Esophagus squamous epithelium (tissue), 5 donors: ENCODE measurements at regions not wholly inside any gene's neighbourhood (a gene's known extent, or its start where the extent isn't known, plus 50 kb on each side); places are given as distances from the start of the nearest gene placed in this dataset.
"Not testable (repeated sequence)": the region's sequence is repeated elsewhere in the genome, so short reads cannot be mapped to it uniquely, and the experiment has no call there.

ENCODE experiments used
- DNase-seq: peaks from one replicate; lab custom pipeline; 2025; lab: John Stamatoyannopoulos, UW
- H3K27ac ChIP-seq, 4 donors: fragments of 200-600 bp; sonication (generic); one replicate each; pipeline ENCODE4 v1.5.1; 2016 to 2019; ENCODE audit warnings: mild to moderate bottlenecking in 1 of 4
- H3K27me3 ChIP-seq, 4 donors: fragments of 200-600 bp; sonication (generic); 1 replicate in 3 of 4; 2 replicates in 1 of 4; pipeline versions ENCODE4 v1.5.1 to v1.6.0; 2017 to 2021; ENCODE audit warnings: antibody characterized with exemption in 1 of 4
- H3K36me3 ChIP-seq, 3 donors: fragments of 200-600 bp; sonication (generic); one replicate each; pipeline ENCODE4 v1.5.1; 2016 to 2019
- H3K4me1 ChIP-seq, 3 donors: fragments of 200-600 bp; sonication (generic); one replicate each; pipeline ENCODE4 v1.5.1; 2017 to 2019
- H3K4me3 ChIP-seq, 4 donors: fragments of 200-600 bp; sonication (generic); 1 replicate in 3 of 4; 2 replicates in 1 of 4; pipeline ENCODE4 v1.5.1; 2016 to 2019; ENCODE audit warnings: mild to moderate bottlenecking in 2 of 4, moderate library complexity in 1 of 4
- H3K9me3 ChIP-seq, 3 donors: fragments of 200-600 bp; sonication (generic); one replicate each; pipeline ENCODE4 v1.5.1; 2016 to 2019
- POLR2A ChIP-seq, 4 donors: fragments of 450-650 bp; IDR thresholded peaks; one replicate each; pipeline ENCODE4 v1.6.1; 2017; ENCODE audit warnings: antibody characterized with exemption in 4 of 4, mild to moderate bottlenecking in 4 of 4, moderate library complexity in 3 of 4
- WGBS, 2 donors: methylation state at CpG; one replicate each; pipeline ENCODE4 v1.1.5; 2018; 5-methylcytosine and 5-hydroxymethylcytosine counted together
- intact Hi-C: fragments of 100-400 bp; cut with DNase I; formaldehyde crosslinking; loops from one replicate; pipeline ENCODE4 v1.15.0; 2022
- TF ChIP-seq, protein P1 (sequence below), 6 experiments: fragments of 450-650 bp in 4 of 6; fragments of 200-600 bp in 2 of 6; sonication (generic) in 2 of 6; IDR thresholded peaks; one replicate each; pipeline ENCODE4 v1.5.1; 2016 to 2019; ENCODE audit warnings: antibody characterized with exemption in 6 of 6, mild to moderate bottlenecking in 4 of 6, moderate library complexity in 4 of 6
- donor health status: DM: yes; HTN: yes; CAD: no.

DNA sequence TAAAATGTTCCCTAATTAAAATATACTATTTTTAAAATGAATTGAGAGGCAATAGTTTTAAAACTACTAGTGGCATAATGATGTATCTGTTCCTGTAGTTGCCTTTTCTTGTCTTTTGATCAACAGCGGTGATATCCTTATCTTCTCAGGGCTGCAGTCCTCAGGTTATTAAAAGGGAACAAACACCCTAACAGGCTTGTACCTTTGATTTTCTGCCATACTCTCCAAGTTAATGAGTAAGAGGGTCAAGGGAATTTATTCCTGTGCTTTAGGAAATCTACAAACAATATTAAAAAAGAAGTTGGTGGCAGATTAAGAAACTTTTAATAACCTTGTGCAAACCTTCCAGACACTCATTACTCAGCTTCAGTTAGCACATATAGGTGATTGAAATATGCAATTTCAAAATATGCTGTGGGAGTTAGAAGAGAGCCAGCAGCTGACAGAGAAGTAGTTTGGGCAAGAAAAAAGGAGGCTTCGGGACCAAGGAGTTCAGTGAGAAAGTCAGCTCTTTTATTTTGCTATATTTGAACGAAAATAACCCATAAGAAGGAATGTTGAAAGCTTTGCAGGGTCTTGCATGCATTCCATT, 81.0 kb upstream of the TLE4 start:
- Histone ChIP-seq H3K27ac (no peak overlapping the region), H3K36me3 (no peaks in the 10 kb centered on the region), H3K4me1 (peaks cover 6 to 16% (median 10%) of the 10 kb centered on the region in 3 donors), H3K4me3 (no peak overlapping the region), H3K27me3 (no peaks in the 10 kb centered on the region), H3K9me3 (no peaks in the 10 kb centered on the region)
- 76 to 78% methylated on average over 3 of the region's 3 CpGs for WGBS, 2 donors
- DNase-seq: no peak
- TF ChIP-seq POLR2A (IDR thresholded peaks at IDR 0.05): no peak
- TF ChIP-seq, protein P1, sequence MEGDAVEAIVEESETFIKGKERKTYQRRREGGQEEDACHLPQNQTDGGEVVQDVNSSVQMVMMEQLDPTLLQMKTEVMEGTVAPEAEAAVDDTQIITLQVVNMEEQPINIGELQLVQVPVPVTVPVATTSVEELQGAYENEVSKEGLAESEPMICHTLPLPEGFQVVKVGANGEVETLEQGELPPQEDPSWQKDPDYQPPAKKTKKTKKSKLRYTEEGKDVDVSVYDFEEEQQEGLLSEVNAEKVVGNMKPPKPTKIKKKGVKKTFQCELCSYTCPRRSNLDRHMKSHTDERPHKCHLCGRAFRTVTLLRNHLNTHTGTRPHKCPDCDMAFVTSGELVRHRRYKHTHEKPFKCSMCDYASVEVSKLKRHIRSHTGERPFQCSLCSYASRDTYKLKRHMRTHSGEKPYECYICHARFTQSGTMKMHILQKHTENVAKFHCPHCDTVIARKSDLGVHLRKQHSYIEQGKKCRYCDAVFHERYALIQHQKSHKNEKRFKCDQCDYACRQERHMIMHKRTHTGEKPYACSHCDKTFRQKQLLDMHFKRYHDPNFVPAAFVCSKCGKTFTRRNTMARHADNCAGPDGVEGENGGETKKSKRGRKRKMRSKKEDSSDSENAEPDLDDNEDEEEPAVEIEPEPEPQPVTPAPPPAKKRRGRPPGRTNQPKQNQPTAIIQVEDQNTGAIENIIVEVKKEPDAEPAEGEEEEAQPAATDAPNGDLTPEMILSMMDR (IDR thresholded peaks at IDR 0.05): no peak
- intact Hi-C loops: no loop called here

DNA sequence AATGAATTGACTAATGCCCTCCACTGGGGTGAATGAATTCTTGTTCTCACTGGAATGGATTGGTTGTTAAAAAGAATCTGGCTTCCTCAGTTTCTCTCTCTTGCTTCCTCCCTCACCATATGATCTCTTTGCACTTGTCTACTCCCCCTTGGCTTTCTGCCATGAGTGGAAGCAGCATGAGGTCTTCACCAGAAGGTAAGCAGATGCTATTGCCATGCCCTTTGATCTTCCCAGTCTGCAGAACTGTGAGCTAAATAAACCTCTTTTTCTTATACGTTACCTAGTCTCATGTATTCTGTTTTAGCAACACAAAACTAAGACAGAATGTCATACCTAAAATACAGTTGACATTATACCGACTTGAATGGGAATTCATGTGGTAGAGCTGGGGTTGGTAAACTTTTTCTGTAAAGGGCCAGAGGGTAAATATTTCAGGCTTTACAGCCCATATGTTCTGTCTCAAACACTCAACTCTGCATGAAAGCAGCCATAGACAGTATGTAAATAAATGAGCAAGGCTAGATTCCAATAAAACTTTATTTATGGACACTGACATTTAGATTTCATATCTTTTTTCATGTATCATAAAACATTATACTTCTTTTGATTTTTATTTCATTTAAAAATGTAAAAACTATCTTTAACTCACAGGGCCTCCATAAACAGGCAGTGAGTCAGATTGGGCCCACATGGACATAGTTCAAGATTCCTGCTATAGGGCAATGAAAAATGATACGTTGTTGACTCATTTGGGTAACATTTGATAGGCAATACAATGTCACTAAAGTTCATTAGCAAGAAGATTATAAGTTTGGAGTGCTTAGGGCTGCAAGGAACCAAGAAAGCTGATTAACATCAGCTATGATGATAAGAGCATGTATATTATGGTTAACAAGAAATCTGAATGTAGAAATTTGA, 79.4 kb upstream of the TLE4 start:
- no peaks in the 10 kb centered on the region for H3K9me3 ChIP-seq
- WGBS, 2 donors: 64 to 83% methylated on average over 3 of the region's 3 CpGs
- intact Hi-C loops: no loop called here
- no peak overlapping the region for H3K4me3 ChIP-seq
- TF ChIP-seq, protein P1 (IDR thresholded peaks at IDR 0.05): no peak
- TF ChIP-seq POLR2A (IDR thresholded peaks at IDR 0.05): no peak
- H3K36me3 ChIP-seq: no peaks in the 10 kb centered on the region
- DNase-seq: no peak
- no peaks in the 10 kb centered on the region for H3K27me3 ChIP-seq
- H3K27ac ChIP-seq: no peak overlapping the region
- H3K4me1 ChIP-seq: peaks cover 6 to 16% (median 10%) of the 10 kb centered on the region in 3 donors

DNA sequence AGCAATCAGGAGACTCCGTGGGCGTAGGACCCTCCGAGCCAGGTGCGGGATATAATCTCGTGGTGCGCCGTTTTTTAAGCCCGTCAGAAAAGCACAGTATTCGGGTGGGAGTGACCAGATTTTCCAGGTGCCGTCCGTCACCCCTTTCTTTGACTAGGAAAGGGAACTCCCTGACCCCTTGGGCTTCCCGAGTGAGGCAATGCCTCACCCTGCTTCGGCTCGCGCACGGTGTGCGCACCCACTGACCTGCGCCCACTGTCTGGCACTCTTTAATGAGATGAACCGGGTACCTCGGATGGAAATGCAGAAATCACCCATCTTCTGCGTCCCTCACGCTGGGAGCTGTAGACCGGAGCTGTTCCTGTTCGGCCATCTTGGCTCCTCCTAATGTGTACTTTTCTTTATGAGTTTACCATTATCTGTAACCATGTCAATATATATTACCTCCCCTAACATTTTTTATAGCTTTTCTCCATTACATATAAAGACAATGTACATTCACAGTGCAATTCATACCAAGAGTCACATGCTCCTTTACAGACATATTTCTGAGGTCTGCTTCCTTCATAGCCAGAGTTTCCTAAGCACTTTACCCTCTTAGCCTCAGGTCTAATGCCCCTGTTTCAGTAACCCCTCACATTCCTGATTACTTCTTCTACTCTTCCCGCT, 71.4 kb upstream of the TLE4 start:
- H3K27ac ChIP-seq, intact Hi-C loops, H3K9me3 ChIP-seq, H3K4me1 ChIP-seq, DNase-seq, H3K36me3 ChIP-seq, H3K27me3 ChIP-seq, H3K4me3 ChIP-seq: not testable (repeated sequence)
- WGBS, 2 donors: 92 to 96% methylated on average over 14 to 25 of the region's 25 CpGs

DNA sequence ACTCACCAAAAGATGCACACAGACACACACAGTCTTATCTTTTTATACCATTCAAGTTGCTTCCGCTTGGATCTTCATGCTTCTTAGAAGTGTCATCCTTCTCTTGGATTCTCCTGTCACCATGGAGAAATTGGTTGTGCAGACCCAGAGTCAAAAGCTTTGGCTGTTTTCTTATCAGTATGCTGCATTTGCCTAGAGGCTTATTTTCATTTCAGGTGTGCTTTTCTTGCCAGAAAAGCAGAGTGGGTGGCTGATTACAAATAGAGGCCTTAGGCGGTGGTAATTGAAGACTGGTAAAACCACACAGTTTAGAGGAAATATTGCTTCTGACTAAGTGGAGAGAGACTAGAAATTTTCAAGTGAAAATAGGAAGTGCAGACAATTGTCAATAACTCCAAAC, 70.2 kb upstream of the TLE4 start:
- TF ChIP-seq, protein P1 (IDR thresholded peaks at IDR 0.05): no peak
- TF ChIP-seq POLR2A (IDR thresholded peaks at IDR 0.05): no peak
- Histone ChIP-seq H3K27ac (no peak overlapping the region), H3K27me3 (no peaks in the 10 kb centered on the region), H3K36me3 (no peaks in the 10 kb centered on the region), H3K9me3 (no peaks in the 10 kb centered on the region), H3K4me1 (no peaks in the 10 kb centered on the region), H3K4me3 (no peak overlapping the region)
- 74 to 82% methylated on average over 2 of the region's 2 CpGs for WGBS, 2 donors
- intact Hi-C loops: no loop called here
- DNase-seq: no peak

DNA sequence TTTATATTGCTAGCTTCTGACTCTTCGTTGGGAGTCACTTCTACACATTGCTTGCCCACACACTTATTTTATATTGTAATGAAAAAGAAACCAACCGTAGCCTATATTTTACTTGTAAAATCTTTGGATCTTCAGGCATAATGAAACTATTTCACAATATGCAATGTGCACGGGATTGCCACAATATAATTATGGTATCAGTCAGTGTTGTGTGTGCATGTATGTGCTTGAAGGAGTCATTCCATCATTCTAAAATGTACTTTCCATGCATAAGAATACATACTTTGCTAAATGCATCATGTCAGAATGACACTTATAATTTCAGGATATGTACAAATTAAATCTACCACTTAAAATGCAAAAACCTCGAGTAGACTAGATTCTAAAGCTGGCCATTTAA, 64.0 kb upstream of the TLE4 start:
- TF ChIP-seq, protein P1 (IDR thresholded peaks at IDR 0.05): no peak
- TF ChIP-seq POLR2A (IDR thresholded peaks at IDR 0.05): no peak
- Histone ChIP-seq H3K36me3 (no peaks in the 10 kb centered on the region), H3K4me1 (no peaks in the 10 kb centered on the region), H3K4me3 (no peak overlapping the region), H3K27me3 (no peaks in the 10 kb centered on the region), H3K27ac (no peak overlapping the region), H3K9me3 (no peaks in the 10 kb centered on the region)
- 56 to 68% methylated on average over 4 of the region's 4 CpGs for WGBS, 2 donors
- intact Hi-C loops: no loop called here
- no peak for DNase-seq
